Calu3 (cell line): ENCODE measurements at regions not wholly inside any gene's neighbourhood (a gene's known extent, or its start where the extent isn't known, plus 50 kb on each side); places are given as distances from the start of the nearest gene placed in this dataset.

Experiments
- BruUV-seq: library from RNA; stranded (reverse); fragments of 400-500 nt; replicated peaks from 2 replicates; lab custom pipeline; 2021; lab: Mats Ljungman, UMichigan
- CTCF ChIA-PET: fragments of 300-600 bp; sonication (Branson Sonifier 250); formaldehyde crosslinking; loops from one replicate; lab custom pipeline; 2022; ENCODE audit warnings: antibody characterized with exemption; lab: Charles Lee
- DNase-seq: peaks from one replicate; pipeline ENCODE4 v3.0.0; 2022
- H3K27ac Mint-ChIP-seq: one replicate; pipeline ENCODE4 v1.8.0; 2022; ENCODE audit warnings: mixed read lengths; ENCODE audit not compliant: unreplicated experiment
- H3K27me3 Mint-ChIP-seq: one replicate; pipeline ENCODE4 v1.8.0; 2022; ENCODE audit warnings: mixed read lengths; ENCODE audit not compliant: unreplicated experiment
- H3K36me3 Mint-ChIP-seq: one replicate; pipeline ENCODE4 v1.8.0; 2022; ENCODE audit warnings: mild to moderate bottlenecking, moderate library complexity, mixed read lengths; ENCODE audit not compliant: insufficient read depth, unreplicated experiment
- H3K4me1 Mint-ChIP-seq: one replicate; pipeline ENCODE4 v1.8.0; 2022; ENCODE audit warnings: mild to moderate bottlenecking, low read depth, mixed read lengths; ENCODE audit not compliant: unreplicated experiment
- H3K4me3 Mint-ChIP-seq: one replicate; pipeline ENCODE4 v1.8.0; 2022; ENCODE audit warnings: mild to moderate bottlenecking, low read depth, moderate library complexity, mixed read lengths; ENCODE audit not compliant: unreplicated experiment
- H3K9me3 Mint-ChIP-seq: one replicate; pipeline ENCODE4 v1.8.0; 2022; ENCODE audit warnings: low read depth, mixed read lengths; ENCODE audit not compliant: unreplicated experiment
- CTCF ChIP-seq: fragments of 200-600 bp; IDR thresholded peaks from one replicate; pipeline ENCODE4 v1.8.0; 2022; ENCODE audit warnings: antibody characterized with exemption; ENCODE audit not compliant: unreplicated experiment
- intact Hi-C: fragments of 100-400 bp; cut with micrococcal nuclease; formaldehyde crosslinking; loops from one replicate; pipeline ENCODE4 v1.10.0; 2022; ENCODE audit not compliant: unreplicated experiment

- H3K4me1 Mint-ChIP-seq = no peaks in the 10 kb centered on the region
- H3K36me3 Mint-ChIP-seq = no peaks in the 10 kb centered on the region
- no peak overlapping the region for H3K27ac Mint-ChIP-seq
- DNase-seq = no peak
- CTCF ChIA-PET = no interaction called here
- no peak overlapping the region for H3K4me3 Mint-ChIP-seq
- H3K27me3 Mint-ChIP-seq = no peaks in the 10 kb centered on the region
- intact Hi-C loops = no loop called here
- no peak for TF ChIP-seq CTCF
- BruUV-seq = no TSS peak
- H3K9me3 Mint-ChIP-seq = no peaks in the 10 kb centered on the region
Observed at GRCh38 chr1:187819086-187819485, 990.3 kb downstream of the PLA2G4A start.

GRCh38 chr1:187836557-187836956 lies 1007.8 kb downstream of the PLA2G4A start:
- Mint-ChIP-seq H3K4me3 (no peak overlapping the region), H3K9me3 (peaks cover 3% of the 10 kb centered on the region), H3K4me1 (peaks cover 19% of the 10 kb centered on the region), H3K27ac (no peak overlapping the region), H3K27me3 (no peaks in the 10 kb centered on the region), H3K36me3 (no peaks in the 10 kb centered on the region)
- CTCF ChIA-PET = no interaction called here
- intact Hi-C loops = no loop called here
- no peak for DNase-seq
- TF ChIP-seq CTCF = no peak
- no TSS peak for BruUV-seq

- CTCF ChIA-PET = no interaction called here
- H3K4me1 Mint-ChIP-seq = peaks cover 19% of the 10 kb centered on the region
Observed at GRCh38 chr1:187837787-187838186, 1009.0 kb downstream of the PLA2G4A start.

GRCh38 chr1:187838335-187839293 lies 1009.9 kb downstream of the PLA2G4A start:
- peaks cover 3% of the 10 kb centered on the region for H3K9me3 Mint-ChIP-seq
- intact Hi-C loops = no loop called here
- no peak for TF ChIP-seq CTCF
- CTCF ChIA-PET = interaction anchor here (0.7 kb wide), 1 partner anchor 623 kb away, joined by 4 read pairs; no protein-coding TSS in a partner anchor
- DNase-seq = peak; percentile 27
- BruUV-seq = no TSS peak
- H3K27me3 Mint-ChIP-seq = no peaks in the 10 kb centered on the region
- peak overlapping the region; percentile 66 for H3K27ac Mint-ChIP-seq
- H3K36me3 Mint-ChIP-seq = no peaks in the 10 kb centered on the region
- H3K4me3 Mint-ChIP-seq = peak overlapping the region; percentile 17
- H3K4me1 Mint-ChIP-seq = peaks cover 19% of the 10 kb centered on the region

More at GRCh38 chr1:187837787-187838186, 1009.0 kb downstream of the PLA2G4A start:
- H3K9me3 Mint-ChIP-seq = peaks cover 3% of the 10 kb centered on the region
- DNase-seq = no peak
- no peak for TF ChIP-seq CTCF
- no TSS peak for BruUV-seq
- intact Hi-C loops = no loop called here
- H3K36me3 Mint-ChIP-seq = no peaks in the 10 kb centered on the region
- no peaks in the 10 kb centered on the region for H3K27me3 Mint-ChIP-seq
- H3K4me3 Mint-ChIP-seq = no peak overlapping the region
- H3K27ac Mint-ChIP-seq = no peak overlapping the region
